Fibroblast of the aortic adventitia (primary cell): ENCODE measurements at regions not wholly inside any gene's neighbourhood (a gene's known extent, or its start where the extent isn't known, plus 50 kb on each side); places are given as distances from the start of the nearest gene placed in this dataset.

ENCODE experiments used
- DNase-seq: peaks from one replicate; pipeline ENCODE4 v3.0.0-alpha.2; 2010; ENCODE audit warnings: low read depth
- H3K4me3 ChIP-seq: 2 replicates; pipeline ENCODE4 v1.5.1; 2011; ENCODE audit warnings: low read depth, mild to moderate bottlenecking, control low read depth, low read length, moderate library complexity
- TF ChIP-seq, protein P1 (sequence below): IDR thresholded peaks from 2 replicates; pipeline ENCODE4 v1.5.1; 2011; ENCODE audit warnings: mild to moderate bottlenecking, low read length, control low read depth, inconsistent platforms; ENCODE audit not compliant: insufficient read depth

DNA sequence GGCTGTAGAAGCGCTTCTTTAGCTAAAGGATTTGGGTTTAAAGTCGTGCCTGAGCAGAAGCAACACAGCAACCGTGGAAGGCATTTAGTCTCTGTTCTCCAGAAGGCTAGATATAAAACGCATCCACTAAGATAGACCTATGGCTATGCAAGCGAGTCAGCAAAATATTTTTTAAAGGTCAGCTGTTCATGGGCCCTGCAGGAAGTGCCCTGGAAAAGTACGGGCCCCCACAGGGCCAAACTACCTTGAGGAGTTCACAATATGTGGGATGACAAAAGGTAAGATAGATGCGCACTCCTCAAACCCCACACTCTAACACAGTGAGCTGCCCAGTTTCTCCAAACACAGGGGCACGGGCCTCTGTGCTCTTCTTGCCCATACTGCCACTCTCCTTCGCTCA, 261.6 kb downstream of the VPS13C start:
- DNase-seq, result no peak

DNA sequence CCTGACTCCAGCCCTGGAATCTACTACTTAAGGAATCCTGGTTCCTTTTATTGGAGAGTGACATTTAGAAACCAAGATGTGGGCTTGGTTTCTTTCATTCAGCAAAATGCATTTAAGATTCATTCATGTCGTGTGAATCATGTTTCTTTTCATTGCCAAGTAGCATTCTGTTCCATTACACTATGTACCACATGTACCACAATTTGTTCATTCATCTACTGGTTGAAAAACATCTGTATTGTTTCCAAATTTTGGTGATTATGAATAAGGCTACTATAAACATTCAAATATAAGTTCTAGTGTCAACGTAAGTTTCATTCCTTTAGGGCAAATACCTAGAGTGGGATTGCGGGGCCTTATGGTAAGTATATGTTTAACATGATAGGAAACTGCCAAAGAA, 264.2 kb downstream of the VPS13C start:
- DNase-seq, result peak; percentile 1
- no peak overlapping the region for H3K4me3 ChIP-seq
- TF ChIP-seq, protein P1, sequence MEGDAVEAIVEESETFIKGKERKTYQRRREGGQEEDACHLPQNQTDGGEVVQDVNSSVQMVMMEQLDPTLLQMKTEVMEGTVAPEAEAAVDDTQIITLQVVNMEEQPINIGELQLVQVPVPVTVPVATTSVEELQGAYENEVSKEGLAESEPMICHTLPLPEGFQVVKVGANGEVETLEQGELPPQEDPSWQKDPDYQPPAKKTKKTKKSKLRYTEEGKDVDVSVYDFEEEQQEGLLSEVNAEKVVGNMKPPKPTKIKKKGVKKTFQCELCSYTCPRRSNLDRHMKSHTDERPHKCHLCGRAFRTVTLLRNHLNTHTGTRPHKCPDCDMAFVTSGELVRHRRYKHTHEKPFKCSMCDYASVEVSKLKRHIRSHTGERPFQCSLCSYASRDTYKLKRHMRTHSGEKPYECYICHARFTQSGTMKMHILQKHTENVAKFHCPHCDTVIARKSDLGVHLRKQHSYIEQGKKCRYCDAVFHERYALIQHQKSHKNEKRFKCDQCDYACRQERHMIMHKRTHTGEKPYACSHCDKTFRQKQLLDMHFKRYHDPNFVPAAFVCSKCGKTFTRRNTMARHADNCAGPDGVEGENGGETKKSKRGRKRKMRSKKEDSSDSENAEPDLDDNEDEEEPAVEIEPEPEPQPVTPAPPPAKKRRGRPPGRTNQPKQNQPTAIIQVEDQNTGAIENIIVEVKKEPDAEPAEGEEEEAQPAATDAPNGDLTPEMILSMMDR, result no peak

More for the DNA sequence above, 261.6 kb downstream of the VPS13C start:
- TF ChIP-seq, protein P1, result no peak
- H3K4me3 ChIP-seq, result no peak overlapping the region

DNA sequence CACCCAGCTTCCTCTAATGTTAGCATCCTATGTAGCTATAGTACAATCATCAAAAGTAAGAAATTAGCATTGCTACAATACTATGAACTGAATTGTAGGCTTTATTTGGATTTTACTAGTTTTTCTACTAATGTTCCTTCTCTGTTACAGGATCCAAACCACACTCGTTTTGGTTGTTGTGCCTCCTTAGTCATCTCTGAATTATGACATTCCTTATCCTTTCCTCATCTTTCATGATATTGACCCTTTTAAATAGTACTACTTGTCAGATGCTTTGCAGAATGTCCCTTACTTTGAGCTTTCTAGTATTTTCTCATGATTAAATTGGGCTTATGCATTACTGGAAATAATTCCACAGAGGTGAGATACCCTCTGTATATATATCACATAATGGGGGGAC, 265.4 kb downstream of the VPS13C start:
- TF ChIP-seq, protein P1, result no peak
- DNase-seq, result no peak
- H3K4me3 ChIP-seq, result no peak overlapping the region

DNA sequence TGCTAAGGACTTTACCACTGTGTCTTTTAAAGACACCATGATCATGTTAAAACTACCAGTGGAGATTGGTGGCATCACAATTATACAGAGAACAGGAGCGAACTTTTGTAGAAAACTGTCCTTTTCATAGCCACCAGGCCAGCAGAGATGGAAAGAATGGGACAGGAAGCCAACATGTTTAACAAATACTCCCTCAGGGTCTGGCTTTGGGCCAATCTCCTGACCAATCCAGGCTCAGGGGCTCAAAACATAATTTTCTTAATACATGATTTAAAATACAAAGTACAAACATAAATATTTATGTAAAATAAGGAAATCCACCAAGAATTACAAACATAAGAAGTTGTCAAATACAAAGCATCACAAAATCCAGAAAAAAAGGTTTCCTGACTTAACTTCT, 266.0 kb downstream of the VPS13C start:
- TF ChIP-seq, protein P1, result no peak
- H3K4me3 ChIP-seq, result no peak overlapping the region
- DNase-seq, result no peak

DNA sequence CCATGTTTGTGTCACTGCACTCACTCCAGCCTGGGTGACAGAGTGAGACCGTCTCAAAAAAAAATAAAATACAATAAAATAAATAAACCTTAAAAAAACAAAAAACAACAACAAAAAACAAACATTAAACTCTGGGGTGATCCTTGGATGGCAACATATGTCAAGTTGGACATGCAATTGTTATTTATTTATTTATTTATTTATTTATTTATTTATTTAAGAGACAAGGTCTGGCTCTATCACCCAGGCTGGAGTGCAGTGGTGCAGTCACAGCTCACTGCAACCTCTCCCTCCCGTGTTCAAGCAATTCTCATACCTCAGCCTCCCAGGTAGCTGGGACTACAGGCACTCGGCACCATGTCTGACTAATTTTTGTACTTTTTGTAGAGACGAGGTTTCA, 275.5 kb downstream of the VPS13C start:
- TF ChIP-seq, protein P1, result no peak
- no peak for DNase-seq
- H3K4me3 ChIP-seq, result no peak overlapping the region

DNA sequence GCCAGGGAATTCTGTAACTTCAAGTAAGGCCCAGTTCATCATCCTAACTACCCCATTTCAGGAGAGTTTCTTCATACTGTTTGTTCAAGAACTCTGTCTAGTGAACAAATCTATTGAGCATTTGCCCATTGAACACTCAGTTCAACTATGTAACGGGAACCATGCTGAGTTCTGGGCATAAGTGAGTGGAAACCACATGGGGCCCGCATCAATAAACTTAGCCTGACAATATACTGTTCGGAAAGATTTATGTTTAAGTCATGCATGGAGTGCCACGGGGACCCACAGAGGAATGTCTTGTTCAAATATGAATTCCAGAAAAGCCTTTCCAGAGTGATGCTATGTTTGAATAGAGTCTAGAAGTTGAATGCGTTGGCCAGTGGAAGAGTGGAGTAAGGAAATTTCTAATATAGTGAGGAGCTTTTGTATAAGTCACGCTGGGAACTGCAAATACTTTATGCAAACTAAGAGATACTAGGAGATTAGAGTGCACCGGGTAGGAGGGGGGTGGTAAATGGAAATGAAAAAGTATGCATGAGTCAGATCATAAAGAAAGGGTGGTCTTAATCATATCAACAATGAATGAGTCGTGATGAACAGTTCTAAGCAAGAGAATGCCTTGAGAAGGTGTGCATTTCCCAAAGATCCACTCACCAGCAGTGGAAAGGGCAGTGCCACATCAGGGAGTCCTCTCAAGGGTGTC, 279.8 kb downstream of the VPS13C start:
- TF ChIP-seq, protein P1, result no peak
- H3K4me3 ChIP-seq, result no peak overlapping the region
- no peak for DNase-seq

DNA sequence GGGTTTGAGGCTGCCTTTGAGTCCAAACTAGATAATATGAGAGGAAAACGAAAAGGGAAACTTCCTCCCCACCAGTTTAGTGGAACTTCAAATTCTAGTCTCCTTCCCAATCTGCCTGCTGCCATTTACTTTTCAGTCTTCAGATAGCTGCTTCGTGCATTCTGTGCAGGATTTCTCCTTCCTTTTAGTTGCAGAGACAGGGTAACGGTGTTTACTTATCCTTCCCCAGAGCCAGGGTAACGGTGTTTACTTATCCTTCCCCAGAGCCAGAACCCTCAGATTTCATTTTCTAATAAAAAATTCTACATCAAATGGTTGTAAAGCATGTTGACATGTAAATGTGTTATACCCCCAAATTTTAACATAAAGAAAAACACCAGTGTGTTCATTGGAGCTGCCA, 282.6 kb downstream of the VPS13C start:
- TF ChIP-seq, protein P1, result no peak
- no peak for DNase-seq
- no peak overlapping the region for H3K4me3 ChIP-seq
